GM19025 (cell line): ENCODE measurements at regions not wholly inside any gene's neighbourhood (a gene's known extent, or its start where the extent isn't known, plus 50 kb on each side); places are given as distances from the start of the nearest gene placed in this dataset.

Experiments used
- ATAC-seq: cut with Tn5 transposase; IDR thresholded peaks from one replicate; pipeline ENCODE4 v1.9.1; 2021; ENCODE audit warnings: mild to moderate bottlenecking, low read depth, moderate library complexity; ENCODE audit not compliant: unreplicated experiment

- ATAC-seq, result no peak
Observed at GRCh38 chr1:37267111-37267835, 207.1 kb upstream of the ZC3H12A start.

GRCh38 chr1:37270639-37271038 is 203.7 kb upstream of the ZC3H12A start:
- ATAC-seq, result no peak

GRCh38 chr1:37272626-37273025 is 201.8 kb upstream of the ZC3H12A start:
- ATAC-seq, result no peak

- no peak for ATAC-seq
Observed at GRCh38 chr1:37274486-37274885, 199.9 kb upstream of the ZC3H12A start.

- no peak for ATAC-seq
Observed at GRCh38 chr1:37274938-37275631, 199.3 kb upstream of the ZC3H12A start.

- ATAC-seq, result no peak
Observed at GRCh38 chr1:37277366-37277765, 197.0 kb upstream of the ZC3H12A start.

GRCh38 chr1:37281354-37281753 is 193.0 kb upstream of the ZC3H12A start:
- no peak for ATAC-seq

GRCh38 chr1:37282764-37283163 is 191.6 kb upstream of the ZC3H12A start:
- ATAC-seq, result no peak

GRCh38 chr1:37284053-37284452 is 190.3 kb upstream of the ZC3H12A start:
- ATAC-seq, result no peak

GRCh38 chr1:37286881-37287280 is 187.5 kb upstream of the ZC3H12A start:
- ATAC-seq, result no peak

GRCh38 chr1:37288900-37289299 is 185.5 kb upstream of the ZC3H12A start:
- peak; percentile 94 for ATAC-seq

GRCh38 chr1:37290718-37291117 is 183.7 kb upstream of the ZC3H12A start:
- ATAC-seq, result no peak

- no peak for ATAC-seq
Observed at GRCh38 chr1:37292789-37293188, 181.6 kb upstream of the ZC3H12A start.

GRCh38 chr1:37294096-37294495 is 180.3 kb upstream of the ZC3H12A start:
- ATAC-seq, result no peak

GRCh38 chr1:37294529-37294928 is 179.9 kb upstream of the ZC3H12A start:
- ATAC-seq, result no peak

GRCh38 chr1:37298769-37299168 is 175.6 kb upstream of the ZC3H12A start:
- ATAC-seq, result no peak

GRCh38 chr1:37299216-37299615 is 175.2 kb upstream of the ZC3H12A start:
- ATAC-seq, result no peak

- ATAC-seq, result no peak
Observed at GRCh38 chr1:37303884-37304574, 170.4 kb upstream of the ZC3H12A start.

GRCh38 chr1:37305108-37305507 is 169.3 kb upstream of the ZC3H12A start:
- ATAC-seq, result no peak

GRCh38 chr1:37305841-37306240 is 168.5 kb upstream of the ZC3H12A start:
- ATAC-seq, result no peak

- no peak for ATAC-seq
Observed at GRCh38 chr1:37306461-37306860, 167.9 kb upstream of the ZC3H12A start.

GRCh38 chr1:37306871-37307270 is 167.5 kb upstream of the ZC3H12A start:
- ATAC-seq, result no peak
